Right lobe of liver (tissue), 4 donors: ENCODE measurements at regions not wholly inside any gene's neighbourhood (a gene's known extent, or its start where the extent isn't known, plus 50 kb on each side); places are given as distances from the start of the nearest gene placed in this dataset.

Source experiments
- CTCF ChIP-seq, 4 donors: fragments of 200-600 bp in 3 of 4; fragments of 450-650 bp in 1 of 4; IDR thresholded peaks; one replicate each; pipeline versions ENCODE4 v1.5.1 to v1.8.0; 2016 to 2022; ENCODE audit warnings: antibody characterized with exemption in 4 of 4, mild to moderate bottlenecking in 2 of 4
- POLR2A ChIP-seq: fragments of 450-650 bp; IDR thresholded peaks from one replicate; pipeline ENCODE4 v1.6.1; 2017; ENCODE audit warnings: antibody characterized with exemption, mild to moderate bottlenecking
- donor health status: DM: no; HTN: no; CAD: no.
- donor health status: DM: no; HTN: no; CAD: no.
- donor health status: DM: no; HTN: yes; CAD: no.

- TF ChIP-seq CTCF (IDR thresholded peaks at IDR 0.05) (no peak), POLR2A (no peak)
Observed at GRCh38 chr18:14947482-14948162, 199.7 kb downstream of the ANKRD30B start.
